SJCRH30 (cell line): ENCODE measurements at regions not wholly inside any gene's neighbourhood (a gene's known extent, or its start where the extent isn't known, plus 50 kb on each side); places are given as distances from the start of the nearest gene placed in this dataset.
"Not testable (repeated sequence)": the region's sequence is repeated elsewhere in the genome, so short reads cannot be mapped to it uniquely, and the experiment has no call there.

Experiments
- DNase-seq, 2 experiments: peaks; one replicate each; pipeline ENCODE4 v3.0.0-alpha.2; 2015 to 2020
- H3K27ac ChIP-seq: fragments of 250-450 bp; sonication (Bioruptor Pico); 2 replicates; pipeline ENCODE4 v1.5.1; 2020; ENCODE audit warnings: mild to moderate bottlenecking, moderate library complexity
- H3K27me3 ChIP-seq: fragments of 250-450 bp; sonication (Bioruptor Pico); 2 replicates; pipeline ENCODE4 v1.5.1; 2020; ENCODE audit warnings: mild to moderate bottlenecking, moderate library complexity
- H3K36me3 ChIP-seq: fragments of 250-450 bp; sonication (Bioruptor Pico); 2 replicates; pipeline ENCODE4 v1.5.1; 2020; ENCODE audit warnings: mild to moderate bottlenecking, moderate library complexity
- H3K4me1 ChIP-seq: fragments of 250-450 bp; sonication (Bioruptor Pico); 2 replicates; pipeline ENCODE4 v1.5.1; 2020; ENCODE audit warnings: mild to moderate bottlenecking, moderate library complexity
- H3K4me3 ChIP-seq: fragments of 250-450 bp; sonication (Bioruptor Pico); 2 replicates; pipeline ENCODE4 v1.5.1; 2020; ENCODE audit warnings: mild to moderate bottlenecking, moderate library complexity
- H3K9me3 ChIP-seq: fragments of 250-450 bp; sonication (Bioruptor Pico); replicated peaks from 2 replicates; pipeline ENCODE4 v1.5.1; 2020; ENCODE audit warnings: mild to moderate bottlenecking, moderate library complexity

DNA sequence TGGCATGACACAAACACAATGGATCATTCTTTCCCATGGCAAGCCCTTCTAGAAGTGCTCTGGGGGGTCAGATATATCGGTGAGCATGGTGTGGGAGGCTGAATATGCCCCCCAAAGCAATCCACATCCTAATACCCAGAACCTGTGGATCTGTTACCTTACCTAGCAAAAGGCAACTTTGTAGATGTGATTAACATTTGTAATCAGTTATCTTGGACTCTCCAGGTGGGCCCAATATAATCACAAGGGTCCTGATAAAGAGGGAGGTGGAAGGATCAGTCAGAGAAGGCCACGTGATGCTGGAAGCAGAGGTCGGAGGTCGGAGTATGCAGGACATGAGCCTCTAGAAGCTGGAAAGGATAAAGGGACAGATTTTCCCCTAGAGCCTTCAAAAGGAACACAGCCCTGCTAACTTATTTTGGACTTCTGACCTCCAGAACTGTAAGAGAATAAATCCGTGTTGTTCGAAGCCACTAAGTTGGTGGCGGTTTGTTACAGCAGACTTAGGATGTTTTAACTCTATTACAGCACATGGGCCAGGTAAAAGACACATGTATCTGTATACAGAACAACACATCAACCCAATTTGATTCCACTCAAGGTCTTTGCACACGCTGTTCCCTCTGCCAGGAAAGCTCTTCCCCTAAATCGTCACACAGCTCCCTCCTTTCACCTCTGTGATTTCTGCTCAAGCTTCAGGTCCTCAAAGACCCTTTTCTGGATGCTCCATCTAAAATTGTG is 115.3 kb downstream of the NOG start:
- DNase-seq: no peak
- peak overlapping the region; percentile 74 for H3K27ac ChIP-seq

GRCh38 chr17:56710986-56711385 is 117.5 kb downstream of the NOG start:
- no peak overlapping the region for H3K27ac ChIP-seq

More for the DNA sequence above, 115.3 kb downstream of the NOG start:
- Histone ChIP-seq H3K4me1 (peaks cover 23% of the 10 kb centered on the region), H3K4me3 (no peak overlapping the region), H3K36me3 (no peaks in the 10 kb centered on the region), H3K9me3 (no peaks in the 10 kb centered on the region), H3K27me3 (no peaks in the 10 kb centered on the region)

GRCh38 chr17:56715613-56716357 is 117.9 kb downstream of the C17orf67 start:
- peak; percentile 74 to 92 for DNase-seq
- Histone ChIP-seq H3K4me1 (peaks cover 10% of the 10 kb centered on the region), H3K9me3 (no peaks in the 10 kb centered on the region), H3K27me3 (no peaks in the 10 kb centered on the region), H3K27ac (no peak overlapping the region), H3K36me3 (no peaks in the 10 kb centered on the region), H3K4me3 (no peak overlapping the region)

More at GRCh38 chr17:56710986-56711385, 117.5 kb downstream of the NOG start:
- H3K27me3 ChIP-seq: no peaks in the 10 kb centered on the region
- no peaks in the 10 kb centered on the region for H3K36me3 ChIP-seq
- H3K4me1 ChIP-seq: peaks cover 27% of the 10 kb centered on the region
- H3K9me3 ChIP-seq: no peaks in the 10 kb centered on the region
- DNase-seq: peak; percentile 57 to 61
- no peak overlapping the region for H3K4me3 ChIP-seq

- no peaks in the 10 kb centered on the region for H3K9me3 ChIP-seq
- no peak overlapping the region for H3K27ac ChIP-seq
- 0 out of 2 replicates have a peak, but pooled peaks cover 6% of the 10 kb centered on the region for H3K4me1 ChIP-seq
- no peak for DNase-seq
- no peaks in the 10 kb centered on the region for H3K27me3 ChIP-seq
- no peaks in the 10 kb centered on the region for H3K36me3 ChIP-seq
- H3K4me3 ChIP-seq: no peak overlapping the region
Measured at GRCh38 chr17:56717471-56717870, 116.2 kb downstream of the C17orf67 start.

GRCh38 chr17:56718515-56718914 is 115.2 kb downstream of the C17orf67 start:
- Histone ChIP-seq H3K36me3 (no peaks in the 10 kb centered on the region), H3K4me1 (0 out of 2 replicates have a peak, but pooled peaks cover 6% of the 10 kb centered on the region), H3K9me3 (no peaks in the 10 kb centered on the region), H3K27me3 (no peaks in the 10 kb centered on the region), H3K27ac (no peak overlapping the region), H3K4me3 (no peak overlapping the region)
- no peak for DNase-seq

GRCh38 chr17:56723421-56723820 is 110.3 kb downstream of the C17orf67 start:
- Histone ChIP-seq H3K4me1 (no peaks in the 10 kb centered on the region), H3K9me3 (no peaks in the 10 kb centered on the region), H3K27ac (no peak overlapping the region), H3K36me3 (no peaks in the 10 kb centered on the region), H3K4me3 (no peak overlapping the region), H3K27me3 (no peaks in the 10 kb centered on the region)
- DNase-seq: no peak

- DNase-seq: no peak
- no peaks in the 10 kb centered on the region for H3K27me3 ChIP-seq
- H3K4me3 ChIP-seq: no peak overlapping the region
- H3K27ac ChIP-seq: no peak overlapping the region
- no peaks in the 10 kb centered on the region for H3K4me1 ChIP-seq
- no peaks in the 10 kb centered on the region for H3K36me3 ChIP-seq
- H3K9me3 ChIP-seq: no peaks in the 10 kb centered on the region
Measured at GRCh38 chr17:56724664-56725063, 109.1 kb downstream of the C17orf67 start.

DNA sequence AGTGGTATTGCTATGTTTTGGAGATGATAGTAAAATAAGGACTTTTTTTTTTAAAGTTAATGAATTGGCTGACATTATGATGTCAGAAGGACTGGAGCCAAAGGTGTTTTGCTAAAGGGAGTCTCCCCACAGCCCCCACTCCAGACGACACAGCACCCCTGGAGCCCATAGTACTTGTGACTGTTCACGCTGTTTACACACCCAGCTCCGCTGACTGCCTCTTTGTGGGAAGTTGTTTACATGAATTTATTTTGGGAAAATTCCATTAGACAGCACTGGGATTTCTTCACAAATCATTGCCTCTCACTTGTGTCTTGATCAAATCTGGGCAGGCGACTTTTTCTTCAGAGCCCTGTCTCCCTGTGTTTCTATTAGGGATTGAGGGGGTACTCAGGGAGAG is 108.6 kb downstream of the C17orf67 start:
- Histone ChIP-seq H3K4me1 (no peaks in the 10 kb centered on the region), H3K9me3 (no peaks in the 10 kb centered on the region), H3K4me3 (no peak overlapping the region), H3K27ac (no peak overlapping the region), H3K27me3 (no peaks in the 10 kb centered on the region), H3K36me3 (no peaks in the 10 kb centered on the region)
- no peak for DNase-seq

- Histone ChIP-seq H3K36me3 (no peaks in the 10 kb centered on the region), H3K9me3 (no peaks in the 10 kb centered on the region), H3K4me1 (no peaks in the 10 kb centered on the region), H3K27ac (no peak overlapping the region), H3K27me3 (no peaks in the 10 kb centered on the region), H3K4me3 (no peak overlapping the region)
- DNase-seq: no peak
Measured at GRCh38 chr17:56727876-56728617, 105.7 kb downstream of the C17orf67 start.

DNA sequence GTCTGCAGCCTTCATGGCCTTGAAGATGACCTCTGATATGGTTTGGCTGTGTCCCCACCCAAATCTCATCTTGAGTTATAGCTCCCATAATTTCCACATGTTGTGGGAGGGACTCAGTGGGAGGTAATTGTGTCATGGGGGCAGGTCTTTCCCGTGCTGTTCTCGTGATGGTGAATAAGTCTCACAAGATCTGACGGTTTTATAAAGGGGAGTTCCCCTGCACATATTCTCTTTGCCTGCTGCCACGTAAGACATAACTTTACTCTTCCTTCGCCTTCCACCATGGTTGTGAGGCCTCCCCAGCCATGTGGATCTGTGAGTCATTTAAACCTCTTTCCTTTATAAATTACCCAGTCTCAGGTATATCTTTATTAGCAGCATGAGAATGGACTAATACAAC is 102.6 kb downstream of the C17orf67 start:
- not testable (repeated sequence) for H3K4me1 ChIP-seq, H3K27ac ChIP-seq, H3K4me3 ChIP-seq, H3K9me3 ChIP-seq, H3K27me3 ChIP-seq, H3K36me3 ChIP-seq, DNase-seq

DNA sequence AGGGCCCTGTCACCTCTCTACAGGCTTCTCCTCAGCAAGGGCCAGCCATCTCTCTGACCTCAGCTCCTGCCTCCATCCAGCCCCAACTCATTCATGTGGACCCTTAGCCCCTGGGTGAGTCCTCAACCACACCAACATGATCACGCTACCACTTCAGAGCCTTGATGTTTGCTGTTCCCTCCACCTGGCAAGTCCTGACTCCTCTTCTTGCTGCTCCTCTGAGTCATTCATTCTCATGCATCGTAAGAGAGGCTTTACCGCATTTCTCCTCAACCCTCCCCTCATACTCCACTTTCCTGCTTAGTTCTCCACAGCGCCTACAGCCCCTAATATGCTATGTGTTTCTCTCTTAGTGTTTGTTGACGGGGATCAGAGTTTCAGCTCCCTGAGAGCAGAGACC is 99.9 kb downstream of the C17orf67 start:
- H3K4me1 ChIP-seq: no peaks in the 10 kb centered on the region
- H3K36me3 ChIP-seq: no peaks in the 10 kb centered on the region
- H3K27ac ChIP-seq: no peak overlapping the region
- no peak for DNase-seq
- H3K9me3 ChIP-seq: no peaks in the 10 kb centered on the region
- H3K27me3 ChIP-seq: no peaks in the 10 kb centered on the region
- no peak overlapping the region for H3K4me3 ChIP-seq

DNA sequence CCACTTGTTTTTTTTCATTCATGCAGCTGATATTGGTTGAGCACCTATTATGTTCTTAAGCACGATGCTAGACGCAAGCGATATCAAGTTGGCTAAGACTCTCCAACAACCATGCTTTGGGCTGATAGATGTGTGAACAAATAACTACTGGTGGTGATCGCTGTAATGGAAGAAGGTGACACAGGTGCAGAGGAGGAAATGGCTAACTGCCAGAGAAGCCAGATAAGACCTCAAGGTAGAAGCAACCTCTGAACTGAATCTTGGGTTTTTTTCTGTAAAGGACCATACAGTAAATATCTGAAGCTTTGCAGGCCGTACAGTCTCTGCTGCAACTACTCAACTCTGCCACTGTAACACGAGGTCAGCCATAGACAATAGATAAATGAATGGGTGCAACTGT is 97.9 kb downstream of the C17orf67 start:
- Histone ChIP-seq H3K27ac (no peak overlapping the region), H3K27me3 (no peaks in the 10 kb centered on the region), H3K4me1 (no peaks in the 10 kb centered on the region), H3K4me3 (no peak overlapping the region), H3K9me3 (no peaks in the 10 kb centered on the region), H3K36me3 (no peaks in the 10 kb centered on the region)
- no peak for DNase-seq

GRCh38 chr17:56737421-56738161 is 96.1 kb downstream of the C17orf67 start:
- Histone ChIP-seq H3K4me1 (no peaks in the 10 kb centered on the region), H3K4me3 (no peak overlapping the region), H3K9me3 (no peaks in the 10 kb centered on the region), H3K27me3 (no peaks in the 10 kb centered on the region), H3K27ac (no peak overlapping the region), H3K36me3 (no peaks in the 10 kb centered on the region)
- peak in 1 of 2 experiments; percentile 20 for DNase-seq

DNA sequence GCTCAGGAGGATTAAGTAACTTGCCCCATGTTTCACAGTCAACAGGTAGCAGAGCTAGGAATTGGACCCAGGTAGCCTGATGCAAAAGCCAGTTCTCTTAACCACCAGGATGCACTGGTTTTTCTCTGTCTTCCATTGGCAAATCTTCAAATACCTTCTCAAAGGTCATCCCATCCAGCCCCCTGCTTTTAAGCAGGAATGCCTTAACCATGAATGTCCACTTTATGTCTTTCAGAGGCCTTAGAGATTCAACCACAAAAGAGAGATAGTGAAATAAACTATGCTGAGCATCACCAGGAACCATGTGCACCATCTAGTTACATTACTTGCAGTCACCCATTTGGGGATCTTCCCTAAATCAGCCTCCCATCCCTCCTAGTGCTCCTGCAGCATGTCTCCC is 94.3 kb downstream of the C17orf67 start:
- DNase-seq: no peak
- H3K27ac ChIP-seq: no peak overlapping the region
- H3K9me3 ChIP-seq: no peaks in the 10 kb centered on the region
- H3K27me3 ChIP-seq: no peaks in the 10 kb centered on the region
- no peaks in the 10 kb centered on the region for H3K4me1 ChIP-seq
- H3K36me3 ChIP-seq: no peaks in the 10 kb centered on the region
- no peak overlapping the region for H3K4me3 ChIP-seq
